Endothelial cell of umbilical vein (primary cell): ENCODE measurements at regions not wholly inside any gene's neighbourhood (a gene's known extent, or its start where the extent isn't known, plus 50 kb on each side); places are given as distances from the start of the nearest gene placed in this dataset.

Source experiments
- CTCF ChIP-seq, 2 donors: IDR thresholded peaks; 1 replicate in 1 of 2; 2 replicates in 1 of 2; pipeline ENCODE4 v1.5.1; 2011; ENCODE audit warnings: low read length in 2 of 2, mild to moderate bottlenecking in 2 of 2, moderate library complexity in 2 of 2, control low read depth in 1 of 2, inconsistent platforms in 1 of 2, low read depth in 1 of 2; ENCODE audit not compliant: insufficient read depth in 1 of 2; ENCODE audit errors: extremely low read depth in 1 of 2
- EZH2 ChIP-seq: IDR thresholded peaks from 2 replicates; pipeline ENCODE4 v1.6.1; 2012; ENCODE audit warnings: borderline replicate concordance, low read depth, mild to moderate bottlenecking, moderate library complexity, low read length, inconsistent platforms; ENCODE audit not compliant: severe bottlenecking
- FOS ChIP-seq: IDR thresholded peaks from 2 replicates; pipeline ENCODE4 v1.6.1; 2011; ENCODE audit warnings: mild to moderate bottlenecking, low read length, moderate library complexity, borderline replicate concordance; ENCODE audit not compliant: insufficient read depth

DNA sequence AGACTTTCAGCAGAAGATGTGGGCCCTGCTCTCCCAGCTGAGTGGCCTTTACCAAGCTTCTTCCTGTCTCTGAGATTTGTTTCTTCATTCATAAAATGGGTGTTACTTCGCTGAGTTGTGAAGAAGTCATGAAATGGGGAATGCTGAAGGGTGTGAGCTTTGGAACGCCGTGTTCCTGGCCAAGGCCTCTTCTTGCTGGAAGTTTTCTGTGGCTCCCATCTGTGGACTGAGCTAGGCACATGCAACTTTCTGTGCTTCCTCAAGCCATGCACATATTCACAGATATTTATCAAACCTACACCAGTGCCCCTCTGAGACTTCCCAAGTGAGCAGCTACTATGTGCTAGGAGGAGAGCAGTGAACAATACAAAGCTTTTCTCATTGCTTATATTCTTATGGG, 106.3 kb upstream of the JUN start:
- TF ChIP-seq EZH2 (no peak), CTCF (IDR thresholded peaks at IDR 0.05; ENCODE audit: extremely low read depth in 1 of 2, insufficient read depth in 1 of 2, low read depth in 1 of 2, low read length in 2 of 2) (no peak), FOS (no peak)
